Choroid plexus epithelial cell (primary cell): ENCODE measurements at regions not wholly inside any gene's neighbourhood (a gene's known extent, or its start where the extent isn't known, plus 50 kb on each side); places are given as distances from the start of the nearest gene placed in this dataset.

Source experiments
- DNase-seq: peaks from one replicate; pipeline ENCODE4 v3.0.0-alpha.2; 2010; ENCODE audit warnings: low read depth
- H3K4me3 ChIP-seq: 2 replicates; pipeline ENCODE4 v1.5.1; 2011; ENCODE audit warnings: low read depth, mild to moderate bottlenecking, control low read depth, low read length, moderate library complexity
- CTCF ChIP-seq: conservative IDR thresholded peaks from 2 replicates; pipeline ENCODE4 v1.5.1; 2011; ENCODE audit warnings: low read depth, mild to moderate bottlenecking, control low read depth, inconsistent platforms, low read length, moderate library complexity

GRCh38 chr1:191882870-191883269 lies 275.4 kb upstream of the RGS18 start:
- no peak for DNase-seq

GRCh38 chr1:191886977-191887376 lies 271.3 kb upstream of the RGS18 start:
- TF ChIP-seq CTCF, result no peak
- no peak overlapping the region for H3K4me3 ChIP-seq
- no peak for DNase-seq

More at GRCh38 chr1:191882870-191883269, 275.4 kb upstream of the RGS18 start:
- H3K4me3 ChIP-seq, result no peak overlapping the region
- TF ChIP-seq CTCF, result no peak

- DNase-seq, result no peak
- TF ChIP-seq CTCF, result no peak
- H3K4me3 ChIP-seq, result no peak overlapping the region
Measured at GRCh38 chr1:191888996-191889622, 269.2 kb upstream of the RGS18 start.

GRCh38 chr1:191889623-191890003 lies 268.6 kb upstream of the RGS18 start:
- H3K4me3 ChIP-seq, result no peak overlapping the region
- DNase-seq, result no peak
- TF ChIP-seq CTCF, result no peak

- DNase-seq, result no peak
- no peak for TF ChIP-seq CTCF
- no peak overlapping the region for H3K4me3 ChIP-seq
Measured at GRCh38 chr1:191890433-191891088, 267.7 kb upstream of the RGS18 start.

- no peak for DNase-seq
Measured at GRCh38 chr1:191892716-191893115, 265.5 kb upstream of the RGS18 start.

More at GRCh38 chr1:191892716-191893115, 265.5 kb upstream of the RGS18 start:
- no peak for TF ChIP-seq CTCF
- H3K4me3 ChIP-seq, result no peak overlapping the region
